Epithelial cell of prostate (primary cell): ENCODE measurements at regions not wholly inside any gene's neighbourhood (a gene's known extent, or its start where the extent isn't known, plus 50 kb on each side); places are given as distances from the start of the nearest gene placed in this dataset.

Source experiments
- DNase-seq: peaks from one replicate; pipeline ENCODE4 v3.0.0-alpha.2; 2011; ENCODE audit warnings: low read depth, low spot score
- H3K27ac ChIP-seq: fragments of 450-650 bp; 2 replicates; pipeline ENCODE4 v1.5.1; 2017; ENCODE audit warnings: mild to moderate bottlenecking

DNA sequence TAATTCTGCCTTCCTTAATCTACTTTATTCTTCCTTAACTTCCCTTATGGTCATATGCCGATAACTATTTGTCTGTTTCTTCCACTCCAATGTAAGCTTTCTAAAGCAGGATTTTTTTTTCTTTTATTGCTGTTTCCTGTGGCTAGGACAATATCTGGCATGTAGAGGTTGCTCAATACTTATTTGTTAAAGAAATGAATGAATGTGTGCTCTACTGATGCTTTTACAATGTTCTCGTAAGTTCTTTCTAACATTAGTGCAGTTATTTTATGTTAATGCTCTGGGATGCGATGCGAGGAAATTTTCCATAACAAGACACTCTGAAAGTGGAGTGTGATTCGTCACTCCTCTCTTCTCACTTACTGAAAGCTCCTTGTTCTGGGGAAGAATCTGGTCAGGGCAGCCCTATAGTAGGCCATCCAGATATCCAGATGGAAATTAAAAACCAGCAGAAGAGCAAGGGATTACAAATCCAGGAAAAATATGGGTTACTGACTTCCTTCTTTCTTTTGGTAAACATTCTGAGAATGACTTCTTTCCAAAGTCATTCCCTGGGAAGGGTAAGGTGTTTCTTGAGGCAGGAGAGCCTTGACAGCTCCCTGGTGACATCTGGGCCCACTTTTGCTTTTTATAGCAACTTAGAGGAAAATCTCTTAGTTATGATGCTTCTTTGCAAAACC lies 420.4 kb downstream of the PDCD6IP start:
- no peak for DNase-seq
- no peak overlapping the region for H3K27ac ChIP-seq

GRCh38 chr3:34219556-34219955 lies 421.1 kb downstream of the PDCD6IP start:
- no peak overlapping the region for H3K27ac ChIP-seq
- no peak for DNase-seq

GRCh38 chr3:34225821-34226366 lies 427.5 kb downstream of the PDCD6IP start:
- no peak for DNase-seq
- no peak overlapping the region for H3K27ac ChIP-seq

DNA sequence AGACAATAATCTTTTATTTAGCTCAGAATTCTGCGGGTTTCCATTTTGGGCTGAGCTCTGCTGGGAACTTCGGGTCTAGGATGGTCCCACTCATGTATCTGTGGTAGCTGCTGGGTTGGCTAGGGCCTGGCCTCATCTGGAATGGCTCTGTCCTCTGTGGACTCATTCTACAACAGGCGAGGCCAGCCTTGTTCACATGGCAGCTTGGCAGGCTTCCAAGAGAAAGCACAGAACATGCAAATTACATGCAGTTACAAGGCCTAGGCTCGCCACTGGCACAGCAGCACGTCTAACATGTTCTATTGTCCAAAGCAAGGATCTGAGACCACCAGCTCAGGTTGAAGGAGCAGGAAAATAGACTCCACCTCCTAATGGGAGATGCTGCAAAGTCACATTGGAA lies 431.4 kb downstream of the PDCD6IP start:
- DNase-seq = no peak

GRCh38 chr3:34235096-34235495 lies 436.7 kb downstream of the PDCD6IP start:
- no peak overlapping the region for H3K27ac ChIP-seq
- DNase-seq = no peak

More for the DNA sequence above, 431.4 kb downstream of the PDCD6IP start:
- no peak overlapping the region for H3K27ac ChIP-seq

- no peak overlapping the region for H3K27ac ChIP-seq
- DNase-seq = no peak
Measured at GRCh38 chr3:34237946-34238345, 439.5 kb downstream of the PDCD6IP start.

- no peak for DNase-seq
- no peak overlapping the region for H3K27ac ChIP-seq
Measured at GRCh38 chr3:34238407-34238806, 440.0 kb downstream of the PDCD6IP start.

- no peak for DNase-seq
- H3K27ac ChIP-seq = no peak overlapping the region
Measured at GRCh38 chr3:34239287-34239686, 440.9 kb downstream of the PDCD6IP start.

DNA sequence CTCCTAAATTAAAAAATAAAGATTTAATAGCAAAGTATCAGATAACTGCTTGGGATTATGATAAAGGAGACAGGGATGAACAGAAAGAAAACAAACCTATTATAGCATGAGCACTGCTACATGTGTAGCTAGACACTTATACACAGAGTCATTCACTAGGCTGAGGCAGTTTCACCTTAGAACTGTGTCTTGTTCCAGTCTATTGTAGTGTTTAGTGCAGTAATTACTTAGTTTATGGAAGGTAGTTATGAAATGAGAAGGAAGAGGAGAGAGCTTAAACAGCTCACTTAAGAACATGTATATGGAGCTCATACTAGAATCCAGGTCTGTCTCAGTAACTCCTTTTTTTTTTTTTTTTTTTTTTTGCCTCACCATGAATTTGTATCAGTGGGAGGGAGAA lies 441.4 kb downstream of the PDCD6IP start:
- H3K27ac ChIP-seq = no peak overlapping the region
- no peak for DNase-seq

DNA sequence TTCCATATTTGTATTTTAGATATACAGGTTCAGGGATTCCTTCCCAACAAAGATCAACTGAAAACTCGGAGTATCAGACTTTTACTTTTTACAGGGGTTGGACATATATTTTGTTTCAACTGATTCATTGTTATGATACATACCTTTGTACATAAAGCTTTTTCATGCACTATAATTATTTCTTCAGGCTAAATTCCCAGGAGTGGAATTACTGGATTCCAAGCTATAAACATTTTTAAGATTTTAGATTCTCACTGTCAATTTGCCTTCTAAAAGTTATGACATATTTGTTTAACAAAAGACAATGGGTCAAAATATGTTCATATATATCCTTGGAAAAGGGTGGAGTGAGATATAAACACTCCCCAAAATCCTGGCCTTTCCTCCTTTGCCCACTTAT lies 449.0 kb downstream of the PDCD6IP start:
- H3K27ac ChIP-seq = no peak overlapping the region
- no peak for DNase-seq

DNA sequence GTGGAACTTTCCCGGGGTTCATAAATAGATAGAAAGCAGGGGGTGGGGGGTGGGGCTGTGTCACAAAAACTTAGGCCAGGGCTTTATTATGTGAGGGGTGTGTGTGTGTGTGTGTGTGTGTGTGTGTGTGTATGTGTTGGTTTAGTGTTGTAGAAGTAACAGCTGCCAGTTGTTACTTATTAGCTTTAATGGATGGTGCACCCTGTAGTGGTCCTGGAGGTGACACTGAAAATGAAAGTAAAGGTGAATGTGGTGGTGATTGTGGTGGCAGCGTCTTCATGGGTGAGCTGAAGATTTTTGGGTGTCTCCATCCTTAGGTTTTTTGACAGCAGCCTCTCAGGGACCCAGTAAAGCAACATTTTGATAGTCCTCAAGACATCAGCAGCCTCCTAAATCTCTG lies 449.9 kb downstream of the PDCD6IP start:
- H3K27ac ChIP-seq = no peak overlapping the region
- no peak for DNase-seq

GRCh38 chr3:34254285-34254684 lies 455.9 kb downstream of the PDCD6IP start:
- DNase-seq = no peak
- H3K27ac ChIP-seq = no peak overlapping the region

DNA sequence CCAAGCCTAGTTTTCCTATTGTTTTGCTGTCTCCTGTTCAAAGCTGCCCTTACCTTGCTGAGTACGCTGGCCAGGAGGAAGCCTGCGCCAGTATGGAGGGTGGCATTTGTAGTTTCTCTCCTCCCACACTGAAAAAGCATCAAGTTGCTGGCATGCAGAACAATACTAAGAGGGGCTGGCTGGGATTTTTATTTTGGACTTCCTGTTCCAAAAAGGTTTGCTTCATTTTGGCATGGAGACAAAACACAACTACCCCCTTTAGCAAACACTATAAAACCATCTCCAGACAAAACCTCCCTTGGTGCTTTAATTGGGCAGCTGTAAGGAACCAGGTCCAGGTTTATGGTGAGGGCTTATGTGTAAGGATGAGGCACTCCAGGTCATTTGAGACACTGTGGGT lies 457.6 kb downstream of the PDCD6IP start:
- DNase-seq = no peak

DNA sequence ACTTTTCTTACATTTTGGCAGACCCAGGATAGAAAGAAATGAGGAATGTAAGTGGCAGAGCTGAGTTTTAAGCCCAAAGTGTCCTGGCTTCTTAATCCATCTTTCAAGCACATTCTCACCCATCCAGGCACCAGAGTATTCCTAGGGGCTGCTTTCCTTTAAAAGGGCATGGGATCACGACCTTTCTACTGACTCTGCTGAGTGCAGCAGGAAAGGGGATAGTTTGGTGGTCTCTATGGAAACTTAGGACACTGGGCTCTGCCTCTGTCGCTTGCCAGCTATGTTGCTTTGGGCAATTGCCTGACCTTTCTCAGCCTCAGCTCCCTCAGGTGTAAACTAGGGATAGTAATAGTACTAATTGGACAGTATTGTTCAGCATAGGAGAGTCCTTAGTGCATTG lies 458.4 kb downstream of the PDCD6IP start:
- DNase-seq = no peak
- H3K27ac ChIP-seq = no peak overlapping the region

More for the DNA sequence above, 457.6 kb downstream of the PDCD6IP start:
- H3K27ac ChIP-seq = no peak overlapping the region

DNA sequence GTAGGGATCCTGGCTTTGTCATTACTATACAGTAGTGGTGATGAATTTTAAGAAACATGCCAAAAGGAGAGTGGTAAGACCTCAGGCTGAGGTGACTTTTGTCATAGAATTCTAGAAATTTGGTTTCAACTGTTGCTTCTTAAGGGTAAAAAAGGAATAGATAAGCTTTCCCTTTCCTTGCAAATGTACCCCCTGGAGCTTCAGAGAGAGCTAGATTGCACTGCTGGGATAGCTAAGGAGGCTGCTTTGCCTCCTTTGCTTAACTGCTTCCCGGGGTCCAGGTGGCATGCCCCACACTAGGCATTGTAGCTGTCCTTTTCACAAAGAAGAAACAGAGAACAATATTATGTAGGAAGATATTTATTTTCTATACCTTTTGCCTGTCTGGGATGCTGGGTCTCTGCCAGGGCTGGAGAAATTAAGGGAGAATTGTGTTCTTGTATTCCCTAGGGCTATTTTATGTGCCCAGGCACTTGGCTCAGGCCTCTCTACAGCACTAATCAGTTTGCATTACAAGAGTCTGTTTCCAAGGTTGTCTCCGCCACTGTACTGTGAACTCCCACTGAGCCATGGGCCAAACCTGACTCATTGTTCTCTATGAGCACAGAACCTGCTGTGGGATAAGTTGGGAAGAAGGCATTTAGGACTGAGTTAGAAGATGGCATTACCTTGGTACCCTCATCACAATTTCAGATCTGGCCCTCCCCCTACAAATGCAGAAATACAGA lies 460.0 kb downstream of the PDCD6IP start:
- no peak for DNase-seq
- no peak overlapping the region for H3K27ac ChIP-seq

- no peak overlapping the region for H3K27ac ChIP-seq
- DNase-seq = no peak
Measured at GRCh38 chr3:34260271-34261000, 462.0 kb downstream of the PDCD6IP start.

DNA sequence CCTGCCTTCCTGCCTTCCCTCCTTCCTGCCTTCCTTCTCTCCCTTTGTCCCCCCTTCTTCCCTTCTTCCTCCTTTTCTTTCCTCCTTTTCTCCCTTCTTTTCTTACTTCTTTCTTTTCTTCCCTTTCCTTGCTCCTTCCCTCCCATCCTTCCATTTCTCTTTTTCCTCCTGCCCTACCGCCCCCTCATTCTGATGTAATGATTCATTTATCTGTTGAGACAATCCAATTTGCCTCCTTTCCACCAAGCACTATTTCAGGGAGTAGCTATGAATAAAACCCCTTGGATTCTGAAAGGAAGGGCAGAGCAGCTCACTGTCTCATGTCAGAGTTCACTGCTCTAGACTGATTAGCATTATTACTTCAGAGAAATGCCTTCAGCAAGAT lies 462.6 kb downstream of the PDCD6IP start:
- no peak overlapping the region for H3K27ac ChIP-seq
- no peak for DNase-seq

- no peak overlapping the region for H3K27ac ChIP-seq
- no peak for DNase-seq
Measured at GRCh38 chr3:34263101-34263621, 464.7 kb downstream of the PDCD6IP start.

DNA sequence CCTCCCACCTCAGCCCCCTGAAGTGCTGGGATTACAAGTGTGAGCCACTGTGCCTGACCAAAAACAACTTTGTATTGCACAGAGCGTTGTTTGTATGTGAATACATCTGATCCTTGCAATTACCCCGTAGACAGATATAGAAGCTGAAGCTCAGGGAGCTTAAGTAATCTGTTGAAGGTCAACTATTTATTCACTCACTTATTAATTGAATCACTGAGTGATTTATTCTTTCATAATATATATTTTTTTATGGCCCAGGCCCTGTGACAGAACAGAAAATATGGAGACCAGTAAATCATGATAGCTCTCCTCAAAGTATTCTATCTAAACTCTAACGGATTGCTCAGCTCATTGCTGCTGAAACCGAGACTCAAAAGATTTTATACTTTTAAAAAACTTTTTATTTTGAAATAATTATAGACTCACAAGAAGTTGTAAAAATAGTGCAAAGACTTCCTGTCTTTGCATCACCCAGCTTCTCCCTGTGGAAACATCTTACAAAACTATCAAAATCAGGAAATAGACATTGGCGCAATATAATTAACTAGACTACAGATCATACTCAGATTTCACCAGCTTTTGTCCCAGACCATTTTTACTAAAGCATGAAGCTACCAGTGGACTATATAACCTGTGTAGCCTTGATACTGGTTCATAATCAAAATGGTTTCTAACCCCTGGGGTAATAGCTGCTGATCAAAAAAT lies 466.1 kb downstream of the PDCD6IP start:
- no peak overlapping the region for H3K27ac ChIP-seq
- no peak for DNase-seq

- DNase-seq = no peak
- H3K27ac ChIP-seq = no peak overlapping the region
Measured at GRCh38 chr3:34267088-34267487, 468.7 kb downstream of the PDCD6IP start.
